BLaER1 (cell line): ENCODE measurements at regions not wholly inside any gene's neighbourhood (a gene's known extent, or its start where the extent isn't known, plus 50 kb on each side); places are given as distances from the start of the nearest gene placed in this dataset.
"Not testable (repeated sequence)": the region's sequence is repeated elsewhere in the genome, so short reads cannot be mapped to it uniquely, and the experiment has no call there.

Experiments used
- H3K27ac ChIP-seq: shearing (Covaris generic); formaldehyde crosslinking; 2 replicates; pipeline ENCODE4 v1.8.1; 2022
- H3K27me3 ChIP-seq: shearing (Covaris generic); formaldehyde crosslinking; 2 replicates; pipeline ENCODE4 v1.8.1; 2022
- H3K36me3 ChIP-seq: shearing (Covaris generic); formaldehyde crosslinking; 2 replicates; pipeline ENCODE4 v1.8.1; 2022
- H3K4me1 ChIP-seq: shearing (Covaris generic); formaldehyde crosslinking; 2 replicates; pipeline ENCODE4 v1.8.1; 2022
- H3K4me2 ChIP-seq: shearing (Covaris generic); formaldehyde crosslinking; 2 replicates; pipeline ENCODE4 v1.8.1; 2022
- H3K4me3 ChIP-seq: shearing (Covaris generic); formaldehyde crosslinking; 2 replicates; pipeline ENCODE4 v1.8.1; 2022
- H3K9ac ChIP-seq: shearing (Covaris generic); formaldehyde crosslinking; 2 replicates; pipeline ENCODE4 v1.8.1; 2022
- H3K9me3 ChIP-seq: shearing (Covaris generic); formaldehyde crosslinking; 2 replicates; pipeline ENCODE4 v1.8.1; 2022
- H4K20me1 ChIP-seq: shearing (Covaris generic); formaldehyde crosslinking; 2 replicates; pipeline ENCODE4 v1.8.1; 2022
- Cebpa-rat ChIP-seq: shearing (Covaris generic); IDR thresholded peaks from 2 replicates; pipeline ENCODE4 v1.8.1; 2022

DNA sequence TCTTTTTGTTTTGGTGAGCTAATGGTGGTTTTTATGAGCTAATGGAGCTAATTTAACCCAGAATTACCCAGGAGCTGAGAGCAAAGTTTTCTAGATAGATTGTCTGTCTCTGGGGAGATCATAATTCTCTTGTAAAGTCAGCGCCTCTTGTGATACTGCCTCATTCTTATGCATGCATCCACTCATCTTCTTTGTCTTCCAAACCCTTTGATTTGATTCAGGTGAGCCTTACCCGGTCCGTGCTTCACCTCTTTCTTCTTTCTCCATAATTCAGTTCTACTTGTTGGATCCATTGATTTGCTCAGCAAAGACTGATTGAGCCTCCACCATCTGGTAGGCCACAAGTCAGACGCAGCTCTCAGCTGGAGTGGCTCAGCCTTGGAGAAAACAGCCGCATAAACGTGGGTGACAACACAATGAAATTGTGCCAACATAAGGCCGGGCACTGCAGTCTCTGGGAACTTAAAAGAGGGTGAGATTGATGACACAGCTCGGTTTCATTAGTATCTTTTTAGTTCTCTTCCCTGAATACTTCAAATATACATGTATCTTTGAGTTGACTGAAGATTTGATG, 158.5 kb upstream of the SH3BP4 start:
- H3K36me3 ChIP-seq, result no peaks in the 10 kb centered on the region
- no peak for TF ChIP-seq Cebpa-rat
- no peaks in the 10 kb centered on the region for H3K4me1 ChIP-seq
- no peak overlapping the region for H3K9ac ChIP-seq
- no peaks in the 10 kb centered on the region for H3K9me3 ChIP-seq
- no peak overlapping the region for H3K27ac ChIP-seq
- H3K4me2 ChIP-seq, result no peak overlapping the region
- no peak overlapping the region for H3K4me3 ChIP-seq
- H3K27me3 ChIP-seq, result no peaks in the 10 kb centered on the region
- no peaks in the 10 kb centered on the region for H4K20me1 ChIP-seq

DNA sequence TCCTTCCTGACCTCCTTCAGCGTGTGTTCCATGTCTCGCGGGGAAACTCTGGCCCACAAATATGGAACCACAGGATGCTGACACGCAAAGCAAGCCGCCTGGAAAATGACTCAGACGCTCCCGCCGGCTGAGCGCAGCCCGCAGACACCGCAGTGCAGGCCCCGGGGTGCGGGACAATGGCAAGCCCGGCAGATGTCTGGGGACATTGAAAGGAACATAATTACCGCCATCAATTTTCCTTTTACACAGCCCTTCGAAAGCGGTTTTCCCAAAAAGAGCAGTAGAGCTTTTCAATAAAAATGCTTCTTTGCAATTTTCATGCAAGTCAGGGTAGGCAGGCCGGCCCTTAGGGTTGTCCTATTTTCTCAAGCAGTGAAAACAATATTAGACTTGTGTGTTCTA, 159.2 kb upstream of the SH3BP4 start:
- no peaks in the 10 kb centered on the region for H4K20me1 ChIP-seq
- no peaks in the 10 kb centered on the region for H3K9me3 ChIP-seq
- H3K27me3 ChIP-seq, result no peaks in the 10 kb centered on the region
- no peaks in the 10 kb centered on the region for H3K4me1 ChIP-seq
- no peak overlapping the region for H3K4me3 ChIP-seq
- no peak overlapping the region for H3K27ac ChIP-seq
- no peaks in the 10 kb centered on the region for H3K36me3 ChIP-seq
- TF ChIP-seq Cebpa-rat, result no peak
- no peak overlapping the region for H3K9ac ChIP-seq
- H3K4me2 ChIP-seq, result no peak overlapping the region

DNA sequence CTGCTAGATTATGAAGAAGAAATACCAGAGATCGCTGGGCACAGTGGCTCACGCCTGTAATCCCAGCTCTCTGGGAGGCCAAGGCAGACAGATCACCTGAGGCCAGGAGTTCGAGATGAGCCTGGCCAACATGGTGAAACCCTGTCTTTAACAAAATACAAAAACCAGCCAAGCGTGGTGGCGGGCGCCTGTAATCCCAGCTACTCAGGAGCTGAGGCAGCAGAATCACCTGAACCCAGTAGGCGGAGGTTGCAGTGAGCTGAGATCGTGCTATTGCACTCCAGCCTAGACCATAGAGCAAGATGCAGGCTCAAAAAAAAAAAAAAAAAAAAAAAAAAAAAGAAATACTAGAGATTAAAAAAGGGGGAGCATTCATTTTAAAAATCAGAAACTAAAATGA, 159.7 kb upstream of the SH3BP4 start:
- not testable (repeated sequence) for H3K36me3 ChIP-seq, H3K27me3 ChIP-seq, H3K9me3 ChIP-seq, H4K20me1 ChIP-seq, H3K4me3 ChIP-seq, H3K27ac ChIP-seq, H3K4me2 ChIP-seq, H3K9ac ChIP-seq, H3K4me1 ChIP-seq

DNA sequence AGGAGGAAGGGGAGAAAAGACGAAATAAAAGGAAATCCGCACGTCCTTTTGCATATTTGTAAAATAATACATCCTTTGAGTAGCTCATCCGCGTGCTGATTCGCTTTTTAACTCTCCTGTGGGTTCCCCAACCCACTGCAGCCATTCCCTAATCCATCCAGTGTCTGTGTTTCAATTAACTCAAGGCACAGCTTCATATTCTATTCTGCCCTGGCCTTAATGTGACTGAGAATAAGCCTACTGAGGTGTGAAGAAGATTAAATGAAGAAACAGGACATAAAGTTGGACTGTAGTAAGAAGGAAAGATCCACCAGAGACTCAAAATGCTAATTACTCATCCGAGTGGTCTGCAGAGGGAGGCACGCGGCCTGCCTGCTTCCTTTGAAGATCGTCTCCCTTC, 161.4 kb upstream of the SH3BP4 start:
- H4K20me1 ChIP-seq, result no peaks in the 10 kb centered on the region
- TF ChIP-seq Cebpa-rat, result no peak
- H3K4me3 ChIP-seq, result no peak overlapping the region
- H3K36me3 ChIP-seq, result no peaks in the 10 kb centered on the region
- H3K9ac ChIP-seq, result no peak overlapping the region
- no peak overlapping the region for H3K4me2 ChIP-seq
- H3K9me3 ChIP-seq, result peaks cover 4% of the 10 kb centered on the region; the same call in 1 of the 2 replicates
- H3K27ac ChIP-seq, result no peak overlapping the region
- peaks cover 11% of the 10 kb centered on the region; the same call in 1 of the 2 replicates for H3K4me1 ChIP-seq
- no peaks in the 10 kb centered on the region for H3K27me3 ChIP-seq

DNA sequence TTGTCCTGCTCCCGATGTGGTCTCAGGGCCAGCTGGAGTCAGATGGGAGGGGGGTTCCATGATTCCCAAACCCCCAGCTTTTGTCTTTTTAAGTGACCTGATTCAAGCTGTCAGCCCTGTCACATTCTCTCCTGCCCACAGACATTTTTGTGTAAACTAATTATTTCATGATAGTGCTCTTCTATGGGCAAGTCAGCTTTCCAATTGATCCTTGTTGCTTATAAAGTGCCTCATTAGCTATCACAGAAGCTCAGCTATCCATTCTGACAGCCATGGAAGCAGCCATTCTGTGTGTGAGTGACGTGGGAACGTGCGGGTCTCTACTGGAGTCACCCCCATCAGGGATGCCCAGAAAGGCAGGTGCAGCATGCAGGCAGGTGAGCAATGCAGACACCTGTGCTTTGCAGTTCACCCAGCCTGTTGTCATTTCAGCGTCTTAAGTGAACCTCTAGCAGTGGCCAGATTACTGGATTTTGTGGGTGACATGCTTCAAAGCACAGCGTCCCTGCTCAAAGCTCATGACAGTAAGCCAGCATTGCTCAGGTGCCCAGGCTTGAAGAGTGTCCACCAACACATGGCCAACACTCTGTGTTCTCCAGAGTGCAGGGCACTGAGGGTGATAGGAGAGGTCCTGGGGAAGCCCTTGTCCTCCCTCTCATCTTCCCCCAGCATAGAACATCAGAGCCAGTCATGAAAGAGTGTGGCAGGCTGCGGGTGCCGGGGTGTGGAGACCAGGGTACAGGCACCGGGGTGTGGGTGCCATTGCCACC, 162.1 kb upstream of the SH3BP4 start:
- Histone ChIP-seq H3K36me3 (no peaks in the 10 kb centered on the region), H3K9me3 (peaks cover 4% of the 10 kb centered on the region; the same call in 1 of the 2 replicates), H3K4me1 (peaks cover 11% of the 10 kb centered on the region; the same call in 1 of the 2 replicates), H3K4me3 (no peak overlapping the region), H3K27me3 (no peaks in the 10 kb centered on the region), H4K20me1 (no peaks in the 10 kb centered on the region), H3K4me2 (no peak overlapping the region), H3K9ac (no peak overlapping the region), H3K27ac (no peak overlapping the region)
- TF ChIP-seq Cebpa-rat, result no peak

DNA sequence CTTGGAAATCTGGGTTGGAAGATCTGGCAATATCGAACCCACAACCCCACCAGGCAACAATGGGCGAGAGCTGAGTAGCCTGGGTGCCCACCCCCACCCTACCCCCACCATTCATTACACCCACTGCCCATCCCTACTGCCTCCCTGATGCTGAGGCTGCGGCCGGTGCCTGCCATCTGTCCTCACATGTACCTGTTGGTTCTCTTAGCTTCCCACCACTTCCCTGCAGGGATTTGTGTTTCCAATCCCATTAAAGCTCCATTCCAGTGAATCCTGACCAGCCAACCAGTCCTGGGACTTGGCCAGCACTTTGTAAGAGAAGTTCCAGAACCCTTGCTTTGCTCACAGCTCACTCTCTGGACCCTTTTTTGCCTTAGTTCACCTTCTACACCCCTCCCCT, 163.0 kb upstream of the SH3BP4 start:
- no peak for TF ChIP-seq Cebpa-rat
- Histone ChIP-seq H3K4me2 (no peak overlapping the region), H3K27ac (no peak overlapping the region), H3K9ac (no peak overlapping the region), H3K27me3 (no peaks in the 10 kb centered on the region), H3K4me1 (peaks cover 11% of the 10 kb centered on the region; the same call in 1 of the 2 replicates), H3K36me3 (no peaks in the 10 kb centered on the region), H4K20me1 (no peaks in the 10 kb centered on the region), H3K4me3 (no peak overlapping the region), H3K9me3 (peaks cover 9% of the 10 kb centered on the region; the same call in 1 of the 2 replicates)

DNA sequence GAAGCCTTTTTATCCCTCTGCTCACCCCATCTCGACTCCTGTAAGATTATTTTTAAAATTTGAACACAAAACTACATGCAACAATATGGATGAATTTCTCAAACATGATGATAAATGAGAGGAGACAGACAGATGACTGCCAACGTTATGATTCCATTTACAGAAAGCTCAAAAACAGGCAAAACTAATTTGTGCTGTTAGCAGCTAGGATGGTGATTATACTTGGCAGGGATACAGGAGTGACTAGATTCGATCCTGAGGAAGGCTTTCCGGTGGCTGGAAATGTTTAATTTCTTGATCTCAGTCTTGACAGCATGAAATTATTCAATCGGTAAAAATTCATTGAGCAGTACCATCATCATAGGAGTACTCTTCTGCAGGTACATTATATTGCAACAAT, 163.4 kb upstream of the SH3BP4 start:
- no peaks in the 10 kb centered on the region for H3K36me3 ChIP-seq
- H4K20me1 ChIP-seq, result no peaks in the 10 kb centered on the region
- H3K4me3 ChIP-seq, result no peak overlapping the region
- peaks cover 11% of the 10 kb centered on the region; the same call in 1 of the 2 replicates for H3K4me1 ChIP-seq
- TF ChIP-seq Cebpa-rat, result no peak
- peaks cover 14% of the 10 kb centered on the region; the same call in 1 of the 2 replicates for H3K9me3 ChIP-seq
- H3K27ac ChIP-seq, result no peak overlapping the region
- no peaks in the 10 kb centered on the region for H3K27me3 ChIP-seq
- H3K9ac ChIP-seq, result no peak overlapping the region
- H3K4me2 ChIP-seq, result no peak overlapping the region

DNA sequence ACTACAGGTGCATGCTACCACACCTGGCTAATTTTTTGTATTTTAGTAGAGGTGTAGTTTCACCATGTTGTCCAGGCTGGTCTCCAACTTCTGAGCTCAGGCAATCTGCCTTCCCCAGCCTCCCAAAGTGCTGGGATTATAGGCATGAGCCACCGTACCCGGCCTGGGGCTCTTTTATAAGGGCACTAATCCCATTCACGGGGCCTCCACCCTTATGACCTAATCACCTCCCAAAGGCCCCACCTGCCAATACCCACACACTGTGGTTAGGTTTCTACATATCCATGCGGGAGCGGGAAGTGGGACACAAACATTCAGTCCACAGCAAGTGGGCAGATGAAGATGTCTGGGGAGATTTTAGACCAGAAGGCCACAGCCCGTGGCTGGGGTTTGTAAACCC, 164.7 kb upstream of the SH3BP4 start:
- no peaks in the 10 kb centered on the region for H4K20me1 ChIP-seq
- no peak overlapping the region for H3K27ac ChIP-seq
- H3K4me2 ChIP-seq, result no peak overlapping the region
- no peak overlapping the region for H3K9ac ChIP-seq
- peaks cover 11% of the 10 kb centered on the region; the same call in 1 of the 2 replicates for H3K4me1 ChIP-seq
- no peaks in the 10 kb centered on the region for H3K27me3 ChIP-seq
- peaks cover 27% of the 10 kb centered on the region for H3K9me3 ChIP-seq
- no peaks in the 10 kb centered on the region for H3K36me3 ChIP-seq
- TF ChIP-seq Cebpa-rat, result no peak
- H3K4me3 ChIP-seq, result no peak overlapping the region

DNA sequence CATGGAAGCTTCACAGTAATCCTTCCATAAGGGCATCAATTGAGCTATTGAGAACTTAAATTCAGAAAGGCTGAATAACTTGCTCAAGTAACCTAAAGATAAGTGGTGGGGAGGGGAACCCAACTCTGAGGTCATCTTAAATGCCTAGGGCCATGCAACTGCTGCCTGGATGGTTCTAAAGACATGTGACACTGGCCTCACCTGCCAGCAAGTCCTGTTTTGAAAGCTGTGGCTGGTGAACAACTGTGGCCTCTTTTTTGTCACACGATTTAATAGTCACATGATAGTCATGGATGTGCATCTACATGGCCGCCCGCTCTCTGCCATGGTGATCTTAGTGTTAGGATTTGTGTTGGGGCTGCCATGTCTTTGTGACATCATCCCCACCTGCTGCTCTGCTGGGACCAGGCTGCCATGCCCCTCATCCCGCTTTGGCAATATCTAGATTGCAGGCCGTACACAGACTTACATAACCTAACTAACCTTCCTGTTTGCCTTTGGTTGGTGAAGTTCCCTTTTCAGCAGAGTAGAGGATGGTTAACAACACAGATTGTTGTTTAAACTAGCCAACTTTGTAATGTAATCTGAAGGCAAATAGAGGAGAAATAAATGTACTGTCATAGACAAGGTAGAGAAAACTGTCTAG, 177.9 kb upstream of the SH3BP4 start:
- no peaks in the 10 kb centered on the region for H3K9me3 ChIP-seq
- no peak overlapping the region for H3K27ac ChIP-seq
- no peak overlapping the region for H3K9ac ChIP-seq
- TF ChIP-seq Cebpa-rat, result no peak
- no peaks in the 10 kb centered on the region for H3K27me3 ChIP-seq
- H3K4me2 ChIP-seq, result no peak overlapping the region
- no peak overlapping the region for H3K4me3 ChIP-seq
- H4K20me1 ChIP-seq, result no peaks in the 10 kb centered on the region
- H3K4me1 ChIP-seq, result no peaks in the 10 kb centered on the region
- H3K36me3 ChIP-seq, result no peaks in the 10 kb centered on the region

DNA sequence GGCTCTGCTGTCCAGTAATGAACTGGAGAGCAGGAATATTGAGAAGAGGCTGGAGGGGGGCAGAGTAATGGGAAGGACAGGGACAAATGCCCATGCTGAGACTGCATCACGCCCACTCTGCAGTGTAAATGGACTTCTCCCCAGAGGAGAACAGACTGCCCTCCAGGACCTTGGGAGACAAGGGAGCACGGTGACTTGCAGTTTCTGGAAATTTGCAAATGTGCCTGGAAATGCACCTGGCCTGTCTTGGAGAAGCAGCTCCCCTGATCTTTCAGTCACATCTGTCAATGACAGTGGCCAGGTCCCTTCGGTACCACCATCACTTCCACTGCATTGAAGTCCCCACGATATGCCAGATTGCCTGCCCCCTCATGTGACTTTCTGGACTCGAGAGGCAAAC, 178.7 kb upstream of the SH3BP4 start:
- Histone ChIP-seq H3K4me2 (no peak overlapping the region), H3K27me3 (no peaks in the 10 kb centered on the region), H3K36me3 (no peaks in the 10 kb centered on the region), H3K4me1 (no peaks in the 10 kb centered on the region), H3K27ac (no peak overlapping the region), H4K20me1 (no peaks in the 10 kb centered on the region), H3K4me3 (no peak overlapping the region), H3K9me3 (no peaks in the 10 kb centered on the region), H3K9ac (no peak overlapping the region)
- TF ChIP-seq Cebpa-rat, result no peak
